Motor neuron (in vitro differentiated cells): ENCODE measurements at regions not wholly inside any gene's neighbourhood (a gene's known extent, or its start where the extent isn't known, plus 50 kb on each side); places are given as distances from the start of the nearest gene placed in this dataset.

Experiments used
- ATAC-seq, 8 experiments: fragments of 200-7000 bp; cut with Tn5 transposase; replicated peaks in 6 of 8; 2 replicates each; pipeline ENCODE4 v1.8.0; 2021; ENCODE audit warnings: mild to moderate bottlenecking in 8 of 8, moderate library complexity in 8 of 8
- H3K27ac ChIP-seq, 2 donors: fragments of 250-450 bp; sonication (Bioruptor Pico); 2 replicates each; pipeline ENCODE4 v1.9.0; 2021; ENCODE audit warnings: antibody characterized with exemption in 2 of 2, mild to moderate bottlenecking in 2 of 2, moderate library complexity in 1 of 2
- H3K4me1 ChIP-seq, 2 donors: fragments of 250-450 bp; sonication (Bioruptor Pico); replicated peaks in 1 of 2; 2 replicates each; pipeline ENCODE4 v1.6.1; 2021; ENCODE audit warnings: antibody characterized with exemption in 2 of 2, mild to moderate bottlenecking in 2 of 2, moderate library complexity in 1 of 2
- H3K4me3 ChIP-seq, 5 donors: fragments of 250-450 bp; sonication (Bioruptor Pico); 2 replicates each; pipeline ENCODE4 v1.9.0; 2021; ENCODE audit warnings: antibody characterized with exemption in 5 of 5, mild to moderate bottlenecking in 5 of 5, moderate library complexity in 4 of 5
- whole genome bisulfite sequencing, 10 experiments: fragments of 450-650 bp; shearing (Covaris generic); methylation state at CpG; one replicate each; pipeline ENCODE4 v1.0.0; 2022; 5-methylcytosine and 5-hydroxymethylcytosine counted together
- in situ Hi-C, 9 experiments: fragments of 400-800 bp; cut with MboI; loops; one replicate each; pipeline ENCODE4 v1.15.0; 2021; ENCODE audit warnings: low sequenced_read_pairs in 9 of 9, low pct_unique_long_range_greater_than_20kb in 2 of 9; ENCODE audit not compliant: unreplicated experiment in 9 of 9

- Histone ChIP-seq H3K4me3 (no peak overlapping the region), H3K4me1 (peaks cover 38 to 43% of the 10 kb centered on the region in 2 donors), H3K27ac (no peak overlapping the region)
- in situ Hi-C loops, result no loop called here
- WGBS, 10 experiments, result 50 to 86% (median 77%) methylated on average over 2 to 4 of the region's 4 CpGs; no CpG with 5 or more reads in 2 of the 10 experiments
- ATAC-seq, result no peak
These were observed 102.8 kb upstream of the AKIP1 start for GRCh38 chr11:8808226-8808585.

GRCh38 chr11:8809241-8809938 lies 101.6 kb upstream of the AKIP1 start:
- Histone ChIP-seq H3K4me1 (peaks cover 38 to 43% of the 10 kb centered on the region in 2 donors), H3K4me3 (peak overlapping the region; percentile 42 to 52 (median 48)), H3K27ac (peak overlapping the region in 1 of 2 donors; percentile 76)
- WGBS, 10 experiments, result 0 to 80% (median 55%) methylated on average over 1 to 3 of the region's 7 CpGs; no CpG with 5 or more reads in 2 of the 10 experiments
- no peak for ATAC-seq
- in situ Hi-C loops, result no loop called here

GRCh38 chr11:8809939-8810539 lies 101.0 kb upstream of the AKIP1 start:
- peak in 7 of 8 experiments; percentile 11 to 66 (median 59) for ATAC-seq
- H3K4me3 ChIP-seq, result peak overlapping the region; percentile 42 to 52 (median 48)
- H3K27ac ChIP-seq, result peak overlapping the region; percentile 61 to 76
- H3K4me1 ChIP-seq, result peaks cover 38 to 43% of the 10 kb centered on the region in 2 donors
- in situ Hi-C loops, result no loop called here
- WGBS, 10 experiments, result 0 to 83% (median 9%) methylated on average over 1 to 7 of the region's 8 CpGs; no CpG with 5 or more reads in 2 of the 10 experiments

GRCh38 chr11:8810540-8811301 lies 100.3 kb upstream of the AKIP1 start:
- WGBS, 10 experiments, result 1 to 100% (median 6%) methylated on average over 1 to 18 of the region's 28 CpGs; no CpG with 5 or more reads in 2 of the 10 experiments
- Histone ChIP-seq H3K4me1 (peaks cover 38 to 39% of the 10 kb centered on the region in 2 donors), H3K4me3 (peak overlapping the region; percentile 42 to 52 (median 48)), H3K27ac (peak overlapping the region; percentile 61 to 76)
- ATAC-seq, result peak; percentile 13 to 95 (median 90)
- in situ Hi-C loops, result no loop called here

- 83 to 100% (median 100%) methylated on average over 1 of the region's 1 CpG; no CpG with 5 or more reads in 3 of the 10 experiments for WGBS, 10 experiments
- Histone ChIP-seq H3K4me1 (peaks cover 34 to 38% of the 10 kb centered on the region in 2 donors), H3K4me3 (no peak overlapping the region), H3K27ac (peak overlapping the region in 1 of 2 donors; percentile 76)
- in situ Hi-C loops, result no loop called here
- ATAC-seq, result no peak
These were observed 99.4 kb upstream of the AKIP1 start for GRCh38 chr11:8811571-8811970.

GRCh38 chr11:8812438-8812837 lies 98.6 kb upstream of the AKIP1 start:
- 30 to 100% (median 87%) methylated on average over 1 to 3 of the region's 3 CpGs; no CpG with 5 or more reads in 4 of the 10 experiments for WGBS, 10 experiments
- in situ Hi-C loops, result no loop called here
- Histone ChIP-seq H3K27ac (no peak overlapping the region), H3K4me3 (no peak overlapping the region), H3K4me1 (peaks cover 25 to 29% of the 10 kb centered on the region in 2 donors)
- ATAC-seq, result no peak

- H3K4me3 ChIP-seq, result no peak overlapping the region
- in situ Hi-C loops, result no loop called here
- H3K4me1 ChIP-seq, result peaks cover 15 to 17% of the 10 kb centered on the region in 2 donors
- no peak overlapping the region for H3K27ac ChIP-seq
- peak in 4 of 8 experiments; percentile 32 to 73 (median 46) for ATAC-seq
- WGBS, 10 experiments, result 0 to 20% (median 20%) methylated on average over 1 of the region's 1 CpG; no CpG with 5 or more reads in 7 of the 10 experiments
These were observed 97.3 kb upstream of the AKIP1 start for GRCh38 chr11:8813658-8814057.

- Histone ChIP-seq H3K27ac (no peak overlapping the region), H3K4me3 (no peak overlapping the region), H3K4me1 (peaks cover 8 to 10% of the 10 kb centered on the region in 2 donors)
- in situ Hi-C loops, result no loop called here
- 13 to 95% (median 40%) methylated on average over 1 to 4 of the region's 4 CpGs; no CpG with 5 or more reads in 1 of the 10 experiments for WGBS, 10 experiments
- peak in 1 of 8 experiments; percentile 35 for ATAC-seq
These were observed 96.6 kb upstream of the AKIP1 start for GRCh38 chr11:8814209-8814922.

GRCh38 chr11:8814923-8815240 lies 96.1 kb upstream of the AKIP1 start:
- in situ Hi-C loops, result no loop called here
- peak in 1 of 8 experiments; percentile 39 for ATAC-seq
- Histone ChIP-seq H3K4me3 (no peak overlapping the region), H3K4me1 (peaks cover 4 to 6% of the 10 kb centered on the region in 2 donors), H3K27ac (no peak overlapping the region)
- 0 to 94% (median 47%) methylated on average over 1 to 2 of the region's 2 CpGs; no CpG with 5 or more reads in 4 of the 10 experiments for WGBS, 10 experiments

GRCh38 chr11:8818421-8818820 lies 92.6 kb upstream of the AKIP1 start:
- no peak for ATAC-seq
- H3K4me1 ChIP-seq, result no peaks in the 10 kb centered on the region
- no peak overlapping the region for H3K27ac ChIP-seq
- 83 to 100% (median 100%) methylated on average over 1 to 2 of the region's 2 CpGs; no CpG with 5 or more reads in 4 of the 10 experiments for WGBS, 10 experiments
- H3K4me3 ChIP-seq, result no peak overlapping the region
- in situ Hi-C loops, result no loop called here

GRCh38 chr11:8820401-8820800 lies 90.6 kb upstream of the AKIP1 start:
- ATAC-seq, result peak in 3 of 8 experiments; percentile 22 to 71 (median 58)
- Histone ChIP-seq H3K4me1 (peaks cover 0 to 1% of the 10 kb centered on the region in 2 donors), H3K27ac (no peak overlapping the region), H3K4me3 (no peak overlapping the region)
- in situ Hi-C loops, result no loop called here
- WGBS, 10 experiments, result 0 to 80% (median 22%) methylated on average over 1 to 2 of the region's 2 CpGs; no CpG with 5 or more reads in 1 of the 10 experiments

GRCh38 chr11:8822469-8822868 lies 88.5 kb upstream of the AKIP1 start:
- Histone ChIP-seq H3K4me1 (peaks cover 15 to 17% of the 10 kb centered on the region in 2 donors), H3K4me3 (no peak overlapping the region), H3K27ac (no peak overlapping the region)
- ATAC-seq, result no peak
- WGBS, 10 experiments, result 64 to 83% (median 75%) methylated on average over 1 to 6 of the region's 6 CpGs; no CpG with 5 or more reads in 2 of the 10 experiments
- in situ Hi-C loops, result no loop called here
